ENCODE measurements at regions not wholly inside any gene's neighbourhood (a gene's known extent, or its start where the extent isn't known, plus 50 kb on each side); places are given as distances from the start of the nearest gene placed in this dataset.
A peak's percentile ranks its signal among the peaks of the same experiment; 100 is the strongest.

DNA sequence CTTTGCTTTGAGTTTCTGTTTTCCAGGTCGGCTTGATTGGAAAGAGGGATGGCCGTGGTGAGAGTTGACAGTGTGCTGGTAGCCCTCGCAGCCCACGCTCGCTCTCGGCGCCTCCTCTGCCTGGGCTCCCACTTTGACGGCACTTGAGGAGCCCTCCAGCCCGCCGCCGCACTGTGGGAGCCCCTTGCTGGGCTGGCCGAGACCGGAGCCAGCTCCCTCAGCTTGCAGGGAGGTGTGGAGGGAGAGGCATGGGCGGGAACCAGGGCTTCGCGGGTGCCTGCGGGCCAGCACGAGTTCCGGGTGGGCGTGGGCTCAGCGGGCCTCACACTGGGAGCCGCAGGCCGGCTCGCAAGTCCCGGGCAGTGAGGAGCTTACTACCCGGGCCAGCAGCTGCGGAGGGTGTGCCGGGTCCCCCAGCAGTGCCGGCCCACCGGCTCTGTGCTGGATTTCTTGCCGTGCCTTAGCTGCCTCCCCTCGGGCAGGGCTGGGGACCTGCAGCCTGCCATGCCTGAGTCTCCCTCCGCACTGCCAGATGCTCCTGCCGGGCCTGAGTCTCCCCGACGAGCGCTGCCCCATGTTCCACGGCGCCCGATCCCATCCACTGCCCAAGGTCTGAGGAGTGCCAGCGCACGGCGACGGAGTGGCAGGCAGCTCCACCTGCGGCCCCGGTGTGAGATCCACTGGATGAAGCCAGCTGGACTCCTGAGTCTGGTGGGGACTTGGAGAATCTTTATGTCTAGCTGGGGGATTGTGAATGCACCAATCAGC, 166.4 kb upstream of the FAT1 start:
- no peak for DNase-seq

DNA sequence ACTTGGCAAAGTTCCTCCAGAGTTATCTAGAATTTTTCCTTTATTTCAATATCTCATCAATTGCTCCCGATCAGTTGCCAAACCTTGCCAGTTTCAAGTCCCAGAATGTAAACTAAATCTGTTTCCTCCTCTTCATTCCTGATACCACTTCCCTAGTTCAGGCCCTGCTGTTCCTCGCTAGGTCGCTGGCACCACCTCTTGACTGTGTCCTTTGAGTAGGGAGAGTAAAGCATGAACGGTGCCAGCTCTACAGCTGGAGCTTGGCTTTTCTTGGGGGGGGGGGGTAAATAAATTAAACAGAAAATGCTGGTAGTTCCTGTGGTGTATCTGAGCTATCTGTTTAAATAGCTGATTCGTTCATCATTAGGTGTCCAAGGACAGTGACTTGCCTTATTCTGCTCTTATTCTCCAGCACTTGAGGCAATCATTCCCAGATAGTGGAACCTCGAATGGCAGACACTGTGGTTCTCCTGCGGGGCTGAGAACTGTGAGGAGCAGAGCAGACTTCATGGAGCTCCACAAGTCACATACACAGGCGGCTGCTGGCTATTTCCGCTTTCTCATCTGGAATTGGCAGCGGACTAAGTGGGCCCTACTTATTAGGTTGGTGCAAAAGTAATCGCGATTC, 168.3 kb upstream of the FAT1 start:
- DNase-seq: no peak

DNA sequence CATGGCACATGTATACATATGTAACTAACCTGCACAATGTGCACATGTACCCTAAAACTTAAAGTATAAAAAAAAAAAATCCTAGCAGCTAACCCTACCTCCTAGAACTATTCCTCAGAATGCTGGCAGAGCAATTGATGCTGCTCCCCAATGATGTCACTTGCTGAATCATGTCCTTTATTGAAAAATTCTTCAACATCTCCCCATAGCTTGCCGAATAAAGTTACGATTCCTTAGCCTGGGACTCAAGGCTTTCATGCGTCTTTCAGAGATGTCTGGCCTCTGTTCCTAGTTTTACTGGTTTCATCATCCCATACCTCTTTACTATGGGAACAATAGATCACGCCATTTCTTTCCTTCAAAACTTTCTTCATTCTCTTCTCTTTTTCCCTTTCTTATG, 174.7 kb upstream of the FAT1 start:
- DNase-seq: no peak

DNA sequence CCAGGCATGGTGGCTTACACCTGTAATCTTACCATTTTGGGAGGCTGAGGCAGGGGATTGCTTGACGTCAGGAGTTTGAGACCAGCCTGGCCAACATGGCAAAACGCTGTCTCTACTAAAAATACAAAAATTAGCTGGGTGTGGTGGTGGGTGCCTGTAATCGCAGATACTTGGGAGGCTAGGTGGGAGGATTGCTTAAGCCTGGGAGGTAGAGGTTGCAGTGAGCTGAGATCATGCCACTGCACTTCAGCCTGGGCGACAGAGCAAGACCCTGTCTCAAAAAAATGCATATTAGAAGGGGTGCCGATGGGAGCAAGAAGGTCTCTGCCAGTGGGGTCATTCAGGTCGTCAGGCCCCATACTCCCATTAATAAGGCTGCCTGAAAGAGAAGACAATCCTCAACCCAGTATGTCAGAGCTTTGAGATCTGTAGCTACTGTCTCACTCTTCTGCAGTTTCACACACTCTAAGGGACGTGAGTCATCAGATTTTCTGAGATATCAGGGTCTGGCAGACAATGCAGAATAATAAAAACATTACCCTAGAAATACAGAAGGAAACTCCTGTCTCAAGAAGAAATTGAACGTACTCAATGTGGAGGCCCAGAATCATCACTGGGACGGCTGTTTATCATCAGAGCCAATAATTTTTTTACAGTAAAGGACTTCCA, 176.7 kb upstream of the FAT1 start:
- DNase-seq: peak; percentile 20

DNA sequence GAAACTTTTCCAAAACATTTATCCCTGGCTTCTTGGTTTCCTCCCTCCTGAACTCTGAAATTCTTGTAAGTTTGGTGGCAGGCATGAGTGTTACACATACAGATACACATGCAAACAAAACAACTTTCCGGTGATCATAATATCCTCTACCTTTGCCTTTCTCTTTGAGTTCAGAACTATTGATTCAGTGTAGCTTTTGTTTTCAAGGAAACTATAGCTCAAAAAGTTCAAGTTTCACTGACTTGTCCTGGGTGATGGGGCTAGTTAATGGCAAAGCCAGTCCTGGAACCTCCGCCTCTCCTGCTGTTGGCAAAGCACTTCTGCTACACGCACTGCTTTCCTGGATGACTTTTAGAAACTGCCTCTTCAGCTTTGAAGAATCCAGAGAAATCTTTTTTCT, 177.3 kb upstream of the FAT1 start:
- DNase-seq: no peak

DNA sequence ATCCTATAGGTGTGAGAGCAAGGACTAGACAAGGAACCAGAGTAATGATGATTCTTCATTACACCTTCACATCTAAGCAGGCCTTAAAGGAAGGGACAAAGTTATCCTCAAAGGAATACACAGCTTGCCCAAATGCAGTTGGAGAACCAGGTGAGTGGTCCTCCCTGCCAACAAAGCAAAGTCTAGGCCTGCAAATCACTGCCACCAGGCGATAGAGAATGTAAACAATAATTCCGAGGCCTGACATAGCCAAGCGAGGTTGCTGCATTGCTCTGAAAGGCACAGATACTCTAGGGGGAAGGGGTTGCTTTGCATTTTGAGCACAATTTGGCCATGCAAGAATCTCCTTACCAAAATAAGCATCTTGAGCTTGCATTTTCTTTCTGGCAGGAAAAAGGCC, 178.2 kb upstream of the FAT1 start:
- DNase-seq: no peak

DNA sequence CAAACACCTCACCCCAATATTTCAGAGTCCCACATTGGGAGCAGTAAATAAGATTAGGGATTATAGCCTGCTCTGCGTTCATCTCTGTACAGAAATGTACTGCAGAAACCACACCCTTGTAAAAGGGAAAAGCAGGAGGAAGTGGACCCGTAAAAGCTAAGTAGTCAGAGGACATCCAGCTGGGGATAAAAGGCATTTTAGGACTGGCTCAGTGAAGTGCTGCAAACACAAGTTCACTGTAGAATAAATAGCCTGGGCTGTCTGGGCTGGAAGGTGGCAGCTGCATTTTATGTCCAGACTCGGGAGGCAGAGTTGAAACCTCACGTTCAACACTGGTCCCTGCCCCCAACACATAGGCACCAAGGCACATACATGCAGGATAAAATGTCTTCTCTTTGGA, 178.7 kb upstream of the FAT1 start:
- DNase-seq: no peak

DNA sequence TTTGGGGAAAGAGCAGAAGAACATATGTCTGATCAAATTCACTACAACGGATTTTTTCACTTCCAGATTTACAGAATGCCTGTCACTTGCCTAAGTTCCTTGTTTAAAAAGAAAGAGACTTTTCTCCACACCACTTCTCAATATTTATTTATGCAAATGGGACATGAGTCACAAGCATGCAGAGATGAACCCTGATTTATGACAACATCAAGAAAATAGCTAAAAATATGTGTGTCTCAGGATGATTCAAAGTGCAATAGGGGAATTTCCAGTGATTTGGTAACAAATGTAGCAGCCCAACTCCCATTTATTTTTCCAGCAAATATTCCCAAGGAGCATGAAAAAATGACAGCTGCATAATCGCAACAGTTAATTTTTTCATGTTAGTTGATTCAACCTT, 180.4 kb upstream of the FAT1 start:
- no peak for DNase-seq

DNA sequence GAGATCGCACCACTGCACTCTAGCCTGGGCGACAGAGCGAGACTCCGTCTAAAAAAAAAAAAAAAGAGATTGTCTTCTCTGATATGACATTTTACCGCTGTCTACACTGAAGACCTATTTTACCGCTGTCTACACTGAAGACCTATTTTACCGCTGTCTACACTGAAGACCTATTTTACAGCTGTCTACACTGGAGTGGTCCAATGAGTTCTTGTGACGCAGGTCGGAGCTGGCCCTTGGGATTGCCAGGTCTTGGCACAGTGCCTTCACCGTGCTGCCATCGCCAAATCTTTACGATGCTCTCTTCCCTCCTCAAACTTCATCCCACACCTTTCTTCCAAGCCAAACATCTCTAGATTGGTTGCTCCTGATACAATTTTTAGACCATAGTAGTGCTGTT, 183.1 kb upstream of the FAT1 start:
- no peak for DNase-seq

DNA sequence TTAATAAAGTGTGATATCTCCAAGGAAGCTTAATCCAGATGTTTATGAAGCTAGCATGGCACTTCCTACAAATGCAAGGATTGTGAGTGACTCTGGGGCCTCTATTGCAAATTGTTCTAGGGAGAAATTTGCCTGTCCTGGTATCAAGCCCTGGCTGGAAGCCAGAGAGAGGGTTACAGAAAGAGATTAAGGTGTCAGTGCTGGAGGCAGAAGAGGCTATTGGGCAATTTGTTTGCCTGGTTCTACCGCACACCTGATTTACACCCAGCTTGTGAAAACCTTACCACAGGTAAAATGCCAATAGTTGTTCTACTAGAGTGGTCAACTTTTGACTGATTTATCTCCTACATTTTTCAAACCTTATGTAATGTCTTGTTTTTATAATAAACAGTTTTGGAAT, 186.7 kb upstream of the FAT1 start:
- no peak for DNase-seq

DNA sequence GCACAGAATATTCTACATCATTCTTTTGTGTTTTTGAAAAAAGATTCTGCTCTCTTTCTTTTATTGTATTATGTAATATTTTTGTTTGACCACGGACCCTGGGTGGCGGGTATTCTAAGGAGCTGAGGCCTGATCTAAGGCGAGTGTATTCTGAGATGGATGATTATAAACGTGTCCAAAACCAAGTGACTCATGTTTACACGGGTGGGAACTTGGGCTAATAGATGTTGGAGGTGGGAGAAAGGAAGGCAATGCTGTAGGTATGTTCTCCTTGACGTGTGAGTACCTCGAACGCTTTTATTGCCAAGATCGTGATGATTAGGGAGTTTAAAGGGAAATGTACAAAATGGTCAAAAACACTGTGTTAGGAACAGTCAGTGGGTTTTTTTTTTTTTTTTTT, 188.9 kb upstream of the FAT1 start:
- no peak for DNase-seq

DNA sequence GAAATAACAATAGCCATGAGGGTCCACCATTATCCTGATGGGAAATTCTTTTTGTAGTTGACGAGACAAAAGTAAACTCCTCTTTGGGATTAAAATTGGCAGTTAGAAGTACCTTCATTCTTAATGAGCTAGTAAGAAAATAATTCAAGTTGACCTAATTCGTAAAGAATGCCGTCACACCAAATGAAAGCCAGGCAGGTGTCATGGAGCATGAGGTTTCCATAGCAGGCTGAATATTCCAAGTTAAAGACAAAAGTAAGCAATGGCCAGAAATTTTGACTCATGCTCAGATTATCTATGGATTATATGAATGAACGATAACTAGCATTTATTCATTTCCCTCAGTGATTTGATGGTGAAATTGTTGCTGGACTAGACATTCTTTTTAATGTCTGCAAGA, 192.2 kb upstream of the FAT1 start:
- no peak for DNase-seq

DNA sequence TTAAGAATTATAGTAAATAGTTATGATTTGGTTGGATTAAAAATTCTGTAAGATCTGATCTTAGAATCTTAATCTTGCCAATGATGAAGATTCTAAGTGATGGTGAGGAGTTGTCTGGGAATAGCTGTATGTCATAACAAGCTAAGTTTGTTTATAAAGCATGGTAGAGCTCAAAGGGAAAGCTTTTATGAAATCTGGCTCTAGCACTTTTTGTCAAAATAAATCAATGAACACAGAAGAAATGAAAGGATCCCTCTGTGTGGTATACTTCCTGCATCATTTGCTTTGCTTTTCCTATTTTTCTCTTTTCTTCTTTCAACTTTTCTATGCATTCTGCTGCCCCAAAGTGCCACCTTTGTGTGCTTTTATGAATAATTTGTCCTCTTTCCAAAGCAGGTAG, 193.5 kb upstream of the FAT1 start:
- DNase-seq: no peak

DNA sequence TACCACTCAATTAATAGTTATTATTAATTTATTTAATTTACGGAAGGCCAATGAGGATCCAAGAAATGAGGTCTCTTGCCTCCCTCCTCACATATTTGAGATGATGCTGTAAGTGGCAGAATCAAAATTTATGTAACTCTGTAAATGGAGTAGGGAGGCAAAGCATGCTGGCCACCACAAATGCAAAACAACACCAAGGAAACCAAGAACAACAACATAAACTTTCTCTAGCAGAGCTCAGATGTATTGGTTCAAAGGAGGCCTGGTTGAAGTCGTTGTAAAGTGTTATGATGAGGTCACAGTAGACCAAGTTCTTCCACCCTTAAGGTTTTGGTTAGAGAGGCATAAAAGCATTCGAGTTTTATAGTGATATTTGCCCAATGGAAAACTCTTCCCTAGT, 194.8 kb upstream of the FAT1 start:
- DNase-seq: no peak

DNA sequence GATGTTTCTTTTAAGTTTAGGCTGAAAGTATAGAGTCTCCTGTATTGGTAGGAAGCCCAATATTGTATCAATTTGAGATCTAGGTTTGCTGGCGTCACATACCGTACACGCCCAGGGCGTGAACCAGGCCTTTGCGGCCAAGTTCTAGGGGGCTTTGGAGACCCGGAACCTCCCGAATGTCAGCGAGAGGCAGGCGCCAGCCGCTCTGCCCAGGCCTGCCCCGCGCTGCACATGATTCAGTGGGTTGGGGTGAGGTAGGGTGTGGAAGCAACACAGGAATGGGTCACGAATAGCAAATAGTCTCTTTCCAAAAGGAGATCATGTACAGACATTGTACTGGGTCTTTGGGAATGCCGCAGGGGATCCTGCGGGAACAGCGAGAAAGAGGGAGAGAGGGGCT, 195.7 kb upstream of the FAT1 start:
- no peak for DNase-seq

DNA sequence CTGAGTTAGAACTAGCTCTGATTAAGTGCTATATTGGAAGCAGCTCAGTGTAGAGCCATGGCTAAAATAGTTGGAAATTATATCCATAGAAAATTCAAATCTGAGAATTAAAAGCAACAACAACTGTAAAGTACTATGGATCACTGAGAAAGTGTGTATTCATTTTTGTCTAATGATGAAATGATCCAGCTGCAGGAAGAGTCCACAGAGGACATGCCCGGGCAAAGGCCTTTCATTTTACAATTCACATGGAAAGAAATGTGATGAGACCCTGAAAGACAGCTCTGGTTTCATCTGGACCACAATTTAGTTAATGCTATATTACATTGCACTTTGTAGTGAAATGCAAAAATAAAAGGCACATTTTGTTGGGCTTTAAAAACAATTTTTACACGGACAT, 196.8 kb upstream of the FAT1 start:
- no peak for DNase-seq

DNA sequence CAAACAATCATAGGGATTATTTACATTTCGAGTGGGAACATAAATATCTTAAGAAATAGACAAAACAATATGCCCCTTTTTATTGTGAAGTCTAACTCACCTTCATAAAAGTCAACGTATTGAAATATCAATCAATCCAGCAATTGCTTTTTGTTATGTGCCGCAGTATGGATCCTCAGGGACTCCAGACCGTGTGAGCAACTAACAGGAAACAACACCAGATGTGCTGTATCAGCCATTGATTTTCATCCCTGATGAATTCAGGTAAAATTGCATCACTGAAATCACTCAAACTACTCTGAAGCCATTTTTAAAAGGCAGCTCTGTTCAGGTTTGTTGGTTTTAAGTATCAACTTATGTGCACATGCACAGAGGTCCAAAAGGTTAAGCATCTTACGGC, 197.3 kb upstream of the FAT1 start:
- DNase-seq: no peak

DNA sequence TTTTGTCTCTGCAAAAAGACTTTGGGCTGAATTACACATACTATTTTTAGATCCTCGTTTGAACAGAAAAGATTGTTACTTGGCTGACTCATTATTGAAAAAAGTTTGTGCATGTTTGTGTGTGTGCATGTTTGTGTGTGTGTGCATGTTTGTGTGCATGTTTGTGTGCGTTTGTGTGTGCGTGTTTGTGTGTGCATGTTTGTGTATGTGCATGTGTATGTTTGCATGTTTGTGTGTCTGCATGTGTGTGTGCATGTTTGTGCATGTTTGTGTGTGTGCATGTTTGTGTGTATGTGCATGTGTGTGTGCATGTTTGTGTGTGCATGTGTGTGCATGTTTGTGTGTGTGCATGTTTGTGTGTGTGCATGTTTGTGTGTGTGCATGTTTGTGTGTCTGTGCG, 201.1 kb upstream of the FAT1 start:
- no peak for DNase-seq

DNA sequence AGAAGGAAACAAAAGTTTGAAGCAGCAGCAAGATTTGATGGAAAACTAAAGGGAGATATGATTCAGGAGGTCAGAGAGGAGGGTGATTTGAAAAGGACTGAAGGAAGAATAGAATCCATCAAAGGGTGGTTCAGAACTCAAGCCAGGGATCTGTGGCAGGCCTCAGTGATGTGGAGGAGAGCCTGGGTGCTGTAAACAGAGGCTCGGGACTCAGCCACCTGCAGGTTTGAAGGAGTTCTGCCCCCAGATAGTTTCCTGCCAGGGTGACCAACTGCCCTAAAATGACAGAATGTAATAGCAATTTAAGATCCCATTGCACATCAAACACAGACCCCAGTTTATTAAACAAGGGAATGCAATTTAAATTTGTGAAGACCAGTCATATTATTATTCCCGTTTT, 204.0 kb upstream of the FAT1 start:
- no peak for DNase-seq

DNA sequence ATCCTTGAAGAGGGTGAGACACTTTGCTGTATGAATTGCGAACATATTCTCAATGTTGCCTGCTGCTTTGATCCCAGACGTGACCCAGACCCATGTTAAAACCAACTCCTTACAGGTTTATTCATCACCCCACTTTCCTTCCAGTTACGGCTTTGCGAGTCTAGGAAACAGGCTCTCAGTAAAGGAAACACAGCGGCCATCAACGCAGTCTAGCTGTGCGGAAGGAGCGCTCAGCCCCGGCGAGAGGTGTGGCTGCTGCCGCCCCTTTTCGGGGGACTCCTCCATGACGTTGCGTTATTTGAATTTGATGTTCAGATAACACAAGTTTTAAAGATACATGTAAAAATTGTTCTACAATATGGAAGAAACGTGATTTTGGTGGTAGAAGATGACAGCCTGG, 206.4 kb upstream of the FAT1 start:
- no peak for DNase-seq

DNA sequence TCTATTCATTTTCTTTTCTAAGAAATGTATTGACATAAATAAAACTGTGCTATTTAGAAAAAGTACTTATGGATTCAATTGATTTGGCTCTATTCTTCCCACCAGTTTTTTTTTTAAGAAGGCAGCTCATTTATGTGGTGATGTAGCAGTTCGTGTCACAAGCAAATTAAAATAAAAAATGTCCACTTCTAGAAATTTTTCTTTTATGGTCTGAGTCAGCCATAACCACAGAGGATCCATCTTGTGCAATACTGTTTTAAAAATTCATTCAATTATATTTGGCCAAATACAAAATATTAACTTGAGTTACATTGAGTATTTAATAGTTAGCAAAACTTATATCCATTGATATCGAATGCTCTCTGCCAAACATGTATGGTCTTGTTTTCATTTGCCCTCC, 207.9 kb upstream of the FAT1 start:
- no peak for DNase-seq

DNA sequence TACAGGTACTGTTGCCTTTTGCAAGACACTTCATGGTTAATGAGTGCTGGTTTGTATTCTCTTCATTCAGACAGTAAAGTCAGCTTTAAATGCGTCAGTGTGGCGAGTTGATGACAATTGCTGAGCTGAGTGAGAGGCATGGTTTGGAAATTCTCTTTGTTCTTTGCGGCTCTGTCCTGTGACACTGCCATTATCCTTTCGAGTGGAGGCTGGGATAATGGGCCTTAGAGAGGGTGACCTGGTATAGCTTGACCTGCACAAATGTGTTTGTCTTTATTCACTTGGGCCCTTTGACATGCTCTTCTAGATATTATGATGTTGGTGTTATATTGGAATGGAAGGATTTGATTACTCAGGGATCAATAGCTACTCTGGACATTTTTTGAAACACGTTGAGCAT, 208.5 kb upstream of the FAT1 start:
- DNase-seq: no peak

DNA sequence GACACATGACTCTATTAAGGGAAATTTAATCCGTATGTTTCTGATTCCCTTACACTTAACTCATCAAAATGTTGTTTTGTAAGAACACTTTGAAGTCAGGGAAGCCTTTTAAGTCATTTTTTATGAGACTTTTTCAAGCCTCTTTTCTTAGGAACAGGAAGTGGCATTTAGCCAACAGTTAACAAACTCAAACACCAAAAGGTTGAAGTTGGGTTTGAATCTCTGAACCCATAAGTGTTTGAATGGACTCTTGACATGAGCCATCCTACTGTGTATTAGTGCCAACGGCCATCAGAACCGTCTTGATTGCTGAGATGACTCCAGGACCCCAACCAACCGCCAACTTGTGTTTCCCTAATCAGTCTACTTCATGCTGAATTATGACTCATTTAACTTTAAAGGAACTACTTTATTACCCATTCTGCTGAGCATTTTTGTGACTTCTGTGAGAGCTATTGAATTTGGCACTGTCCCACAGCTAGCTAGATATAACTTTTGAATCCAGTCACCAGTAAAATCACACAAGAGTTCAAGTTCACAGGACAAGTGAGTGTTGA, 209.1 kb upstream of the FAT1 start:
- no peak for DNase-seq

DNA sequence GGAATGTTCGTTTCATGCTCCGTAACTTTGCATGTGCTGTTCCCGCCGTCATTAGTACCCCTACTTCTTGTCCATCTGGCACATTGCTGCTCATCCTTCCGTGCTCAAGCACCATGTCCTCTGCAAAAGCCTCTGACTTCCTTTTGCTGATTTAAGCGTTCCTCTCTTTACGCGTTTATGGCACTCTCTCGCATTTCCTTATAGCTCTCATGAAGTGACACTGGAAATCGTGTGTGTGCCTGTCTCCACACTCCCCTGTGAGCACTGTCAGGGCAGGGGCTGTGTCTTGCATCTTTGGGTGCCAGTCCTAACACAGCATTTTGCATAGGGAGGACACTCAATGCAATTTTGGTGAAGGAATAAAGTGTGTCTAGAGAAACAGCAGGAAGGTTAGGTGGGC, 210.6 kb upstream of the FAT1 start:
- no peak for DNase-seq
